Testis (tissue), 2 donors: ENCODE measurements at regions not wholly inside any gene's neighbourhood (a gene's known extent, or its start where the extent isn't known, plus 50 kb on each side); places are given as distances from the start of the nearest gene placed in this dataset.

ENCODE experiments used
- DNase-seq: peaks from one replicate; pipeline ENCODE4 v3.0.0-alpha.2; 2019
- H3K27ac ChIP-seq, 2 donors: fragments of 200-600 bp; sonication (generic); one replicate each; pipeline ENCODE4 v1.5.1; 2019
- H3K27me3 ChIP-seq: fragments of 200-600 bp; sonication (generic); one replicate; pipeline ENCODE4 v1.5.1; 2019
- H3K36me3 ChIP-seq: fragments of 200-600 bp; sonication (generic); one replicate; pipeline ENCODE4 v1.5.1; 2017; ENCODE audit warnings: low read depth; ENCODE audit errors: missing control alignments
- H3K4me1 ChIP-seq: fragments of 200-600 bp; sonication (generic); one replicate; pipeline ENCODE4 v1.5.1; 2019
- H3K4me3 ChIP-seq, 2 donors: fragments of 200-600 bp; sonication (generic); one replicate each; pipeline ENCODE4 v1.5.1; 2017 to 2019
- H3K9me3 ChIP-seq: fragments of 200-600 bp; sonication (generic); one replicate; pipeline ENCODE4 v1.5.1; 2017
- CTCF ChIP-seq, 3 experiments: fragments of 450-650 bp in 2 of 3; fragments of 200-600 bp in 1 of 3; sonication (generic) in 1 of 3; IDR thresholded peaks; one replicate each; pipeline ENCODE4 v1.5.1; 2016 to 2019; ENCODE audit warnings: antibody characterized with exemption in 3 of 3, mild to moderate bottlenecking in 2 of 3, moderate library complexity in 1 of 3
- POLR2A ChIP-seq: fragments of 450-650 bp; IDR thresholded peaks from one replicate; pipeline ENCODE4 v1.6.1; 2017; ENCODE audit warnings: antibody characterized with exemption, mild to moderate bottlenecking, moderate library complexity
- WGBS, 2 donors: methylation state at CpG; one replicate each; pipeline ENCODE4 v1.1.5; 2018; 5-methylcytosine and 5-hydroxymethylcytosine counted together
- intact Hi-C: fragments of 100-400 bp; cut with DNase I; formaldehyde crosslinking; loops from one replicate; pipeline ENCODE4 v1.15.1; 2023; ENCODE audit warnings: low total_unique reads

- Histone ChIP-seq H3K9me3 (no peaks in the 10 kb centered on the region), H3K27me3 (no peaks in the 10 kb centered on the region), H3K4me3 (no peak overlapping the region), H3K4me1 (no peaks in the 10 kb centered on the region), H3K36me3 (no peaks in the 10 kb centered on the region), H3K27ac (no peak overlapping the region)
- intact Hi-C loops = no loop called here
- DNase-seq = no peak
- 71 to 90% methylated on average over 3 of the region's 3 CpGs for WGBS, 2 donors
- TF ChIP-seq POLR2A = no peak
- TF ChIP-seq CTCF (IDR thresholded peaks at IDR 0.05) = no peak
These were observed 453.0 kb upstream of the LUZP2 start for GRCh38 chr11:24043842-24044241.

GRCh38 chr11:24046731-24047130 is 450.1 kb upstream of the LUZP2 start:
- no peak overlapping the region for H3K27ac ChIP-seq
- no peaks in the 10 kb centered on the region for H3K9me3 ChIP-seq
- H3K27me3 ChIP-seq = no peaks in the 10 kb centered on the region
- H3K4me3 ChIP-seq = no peak overlapping the region
- TF ChIP-seq CTCF (IDR thresholded peaks at IDR 0.05) (no peak), POLR2A (no peak)
- no peaks in the 10 kb centered on the region for H3K36me3 ChIP-seq
- WGBS, 2 donors = 58 to 72% methylated on average over 1 of the region's 1 CpG
- intact Hi-C loops = no loop called here
- no peaks in the 10 kb centered on the region for H3K4me1 ChIP-seq
- no peak for DNase-seq

- H3K36me3 ChIP-seq = no peaks in the 10 kb centered on the region
- intact Hi-C loops = no loop called here
- H3K27ac ChIP-seq = no peak overlapping the region
- no peak overlapping the region for H3K4me3 ChIP-seq
- DNase-seq = no peak
- H3K9me3 ChIP-seq = no peaks in the 10 kb centered on the region
- H3K27me3 ChIP-seq = no peaks in the 10 kb centered on the region
- H3K4me1 ChIP-seq = no peaks in the 10 kb centered on the region
- TF ChIP-seq CTCF (IDR thresholded peaks at IDR 0.05) = no peak
- no peak for TF ChIP-seq POLR2A
These were observed 440.8 kb upstream of the LUZP2 start for GRCh38 chr11:24056051-24056450.

GRCh38 chr11:24060125-24060524 is 436.7 kb upstream of the LUZP2 start:
- Histone ChIP-seq H3K4me3 (no peak overlapping the region), H3K9me3 (no peaks in the 10 kb centered on the region), H3K36me3 (no peaks in the 10 kb centered on the region), H3K4me1 (no peaks in the 10 kb centered on the region), H3K27ac (no peak overlapping the region), H3K27me3 (no peaks in the 10 kb centered on the region)
- intact Hi-C loops = no loop called here
- TF ChIP-seq POLR2A (no peak), CTCF (IDR thresholded peaks at IDR 0.05) (no peak)
- 71 to 98% methylated on average over 3 of the region's 3 CpGs for WGBS, 2 donors
- DNase-seq = no peak

GRCh38 chr11:24064309-24064903 is 432.4 kb upstream of the LUZP2 start:
- Histone ChIP-seq H3K4me3 (no peak overlapping the region), H3K27me3 (no peaks in the 10 kb centered on the region), H3K27ac (no peak overlapping the region), H3K36me3 (no peaks in the 10 kb centered on the region), H3K4me1 (no peaks in the 10 kb centered on the region), H3K9me3 (no peaks in the 10 kb centered on the region)
- DNase-seq = no peak
- TF ChIP-seq POLR2A (no peak), CTCF (IDR thresholded peaks at IDR 0.05) (no peak)
- 67 to 71% methylated on average over 6 of the region's 6 CpGs for WGBS, 2 donors
- intact Hi-C loops = no loop called here
